HCT116 (cell line): ENCODE measurements at regions not wholly inside any gene's neighbourhood (a gene's known extent, or its start where the extent isn't known, plus 50 kb on each side); places are given as distances from the start of the nearest gene placed in this dataset.

Source experiments
- ATAC-seq: fragments of 200-7000 bp; cut with Tn5 transposase; 2 replicates; pipeline ENCODE4 v1.9.1; 2020; ENCODE audit warnings: mild to moderate bottlenecking, moderate library complexity
- BruUV-seq: library from RNA; stranded (reverse); fragments of 400-500 nt; replicated peaks from 2 replicates; lab custom pipeline; 2021; lab: Mats Ljungman, UMichigan
- CTCF ChIA-PET: fragments of 300-600 bp; sonication (Branson Sonifier 250); formaldehyde crosslinking; loops from one replicate; lab custom pipeline; 2021; ENCODE audit warnings: antibody characterized with exemption; lab: Charles Lee
- POLR2A ChIA-PET: fragments of 300-600, 350-600 bp; sonication (Branson Sonifier 250); formaldehyde crosslinking; loops from one replicate; lab custom pipeline; 2021; ENCODE audit warnings: antibody characterized with exemption; lab: Charles Lee
- RAD21 ChIA-PET, 2 experiments: fragments of 300-600 bp; sonication (Branson Sonifier 250); formaldehyde crosslinking; loops; one replicate each; lab custom pipeline; 2023; ENCODE audit warnings: low total read pairs in 2 of 2; ENCODE audit not compliant: uncharacterized antibody in 2 of 2, unreplicated experiment in 2 of 2, low non-redundant PET in 1 of 2; lab: Charles Lee
- DNase-seq: peaks from one replicate; pipeline ENCODE4 v3.0.0-alpha.2; 2010; ENCODE audit warnings: low read depth, low spot score
- H2AFZ ChIP-seq: fragments of 200-600 bp; shearing (Covaris generic), sonication (generic); 2 replicates; pipeline ENCODE4 v1.6.1; 2017; ENCODE audit warnings: low read depth, mixed run types, mixed read lengths, antibody characterized with exemption, low read length; ENCODE audit not compliant: poor library complexity, severe bottlenecking
- H3K27ac ChIP-seq: 2 replicates; pipeline ENCODE4 v1.5.1; 2012; ENCODE audit warnings: low read depth, low read length
- H3K27me3 ChIP-seq: fragments of 200-600 bp; sonication (generic); 2 replicates; pipeline ENCODE4 v1.6.1; 2016; ENCODE audit warnings: mixed run types, low read length, mixed read lengths; ENCODE audit not compliant: insufficient read depth
- H3K36me3 ChIP-seq, 2 experiments: fragments of 200-500 bp in 1 of 2; fragments of 200-600 bp in 1 of 2; sonication (Bioruptor generic) in 1 of 2; sonication (generic) in 1 of 2; 2 replicates each; pipeline versions ENCODE4 v1.5.1 to v1.6.1; 2014 to 2016; ENCODE audit warnings: low read length in 2 of 2, inconsistent platforms in 1 of 2, mixed read lengths in 1 of 2, mixed run types in 1 of 2; ENCODE audit not compliant: insufficient read depth in 2 of 2, control insufficient read depth in 1 of 2
- H3K4me1 ChIP-seq, 2 experiments: fragments of 200-600 bp in 1 of 2; sonication (generic) in 1 of 2; 2 replicates each; pipeline versions ENCODE4 v1.5.1 to v1.6.1; 2012 to 2017; ENCODE audit warnings: low read length in 2 of 2, inconsistent platforms in 1 of 2, mild to moderate bottlenecking in 1 of 2, mixed read lengths in 1 of 2, mixed run types in 1 of 2, moderate library complexity in 1 of 2; ENCODE audit not compliant: insufficient read depth in 2 of 2, control insufficient read depth in 1 of 2
- H3K4me2 ChIP-seq: fragments of 200-600 bp; sonication (generic); 2 replicates; pipeline ENCODE4 v1.6.1; 2017; ENCODE audit warnings: mixed run types, low read length, mixed read lengths
- H3K4me3 ChIP-seq, 2 experiments: fragments of 200-600 bp in 1 of 2; sonication (generic) in 1 of 2; replicated peaks in 1 of 2; 2 replicates each; pipeline ENCODE4 v1.5.1; 2011 to 2016; ENCODE audit warnings: low read length in 2 of 2, control low read depth in 1 of 2, low read depth in 1 of 2, mild to moderate bottlenecking in 1 of 2, mixed read lengths in 1 of 2, mixed run types in 1 of 2
- H3K79me2 ChIP-seq: fragments of 200-600 bp; sonication (generic); 2 replicates; pipeline ENCODE4 v1.6.1; 2017; ENCODE audit warnings: mild to moderate bottlenecking, mixed run types, low read length, moderate library complexity, mixed read lengths; ENCODE audit not compliant: insufficient read depth
- H3K9ac ChIP-seq: fragments of 200-600 bp; sonication (generic); 2 replicates; pipeline ENCODE4 v1.6.1; 2016; ENCODE audit warnings: low read length, mixed read lengths
- H3K9me2 ChIP-seq: fragments of 200-600 bp; sonication (generic), shearing (Covaris generic); 2 replicates; pipeline ENCODE4 v1.6.1; 2017; ENCODE audit warnings: mixed run types, mild to moderate bottlenecking, moderate library complexity; ENCODE audit not compliant: insufficient read depth
- H3K9me3 ChIP-seq, 2 experiments: fragments of 200-500 bp in 1 of 2; fragments of 200-600 bp in 1 of 2; sonication (Bioruptor generic) in 1 of 2; sonication (generic) in 1 of 2; 2 replicates each; pipeline ENCODE4 v1.6.1; 2014 to 2017; ENCODE audit warnings: low read length in 2 of 2, mixed read lengths in 2 of 2, inconsistent platforms in 1 of 2, low read depth in 1 of 2, mild to moderate bottlenecking in 1 of 2, mixed run types in 1 of 2, moderate library complexity in 1 of 2; ENCODE audit not compliant: control insufficient read depth in 1 of 2, insufficient read depth in 1 of 2
- H4K20me1 ChIP-seq: fragments of 200-600 bp; sonication (generic), shearing (Covaris generic); 2 replicates; pipeline ENCODE4 v1.6.1; 2017; ENCODE audit warnings: mixed run types, mild to moderate bottlenecking, moderate library complexity; ENCODE audit not compliant: insufficient read depth
- ATF3 ChIP-seq: IDR thresholded peaks from 2 replicates; pipeline ENCODE4 v1.6.1; 2012
- CBX3 ChIP-seq: IDR thresholded peaks from 2 replicates; pipeline ENCODE4 v1.6.1; 2012; ENCODE audit warnings: low read depth
- CEBPB ChIP-seq: IDR thresholded peaks from 2 replicates; pipeline ENCODE4 v1.6.1; 2012; ENCODE audit warnings: low read depth
- EGR1 ChIP-seq: IDR thresholded peaks from 2 replicates; pipeline ENCODE4 v1.6.1; 2012; ENCODE audit warnings: low read depth
- ELF1 ChIP-seq: IDR thresholded peaks from 2 replicates; pipeline ENCODE4 v1.6.1; 2012; ENCODE audit warnings: low read depth, borderline replicate concordance
- EZH2 ChIP-seq: fragments of 200-600 bp; sonication (generic); IDR thresholded peaks from 2 replicates; pipeline ENCODE4 v1.6.1; 2017; ENCODE audit warnings: antibody characterized with exemption, mixed run types
- FOSL1 ChIP-seq: IDR thresholded peaks from 2 replicates; pipeline ENCODE4 v1.6.1; 2012; ENCODE audit warnings: low read depth
- JUND ChIP-seq: IDR thresholded peaks from 2 replicates; pipeline ENCODE4 v1.6.1; 2012
- POLR2A ChIP-seq: IDR thresholded peaks from 2 replicates; pipeline ENCODE4 v1.7.0; 2011; ENCODE audit warnings: borderline replicate concordance; ENCODE audit not compliant: insufficient read depth, insufficient read length; ENCODE audit errors: extremely low read depth
- POLR2AphosphoS5 ChIP-seq: IDR thresholded peaks from 2 replicates; pipeline ENCODE4 v1.6.1; 2011; ENCODE audit warnings: mild to moderate bottlenecking, low read depth, low read length, moderate library complexity
- RAD21 ChIP-seq: IDR thresholded peaks from 2 replicates; pipeline ENCODE4 v1.6.1; 2012; ENCODE audit warnings: low read depth, mild to moderate bottlenecking
- SIN3A ChIP-seq: IDR thresholded peaks from 2 replicates; pipeline ENCODE4 v1.6.1; 2012; ENCODE audit warnings: low read depth
- SRF ChIP-seq: IDR thresholded peaks from 2 replicates; pipeline ENCODE4 v1.6.1; 2012; ENCODE audit warnings: low read depth
- TCF7L2 ChIP-seq: IDR thresholded peaks from 2 replicates; pipeline ENCODE4 v1.7.0; 2011; ENCODE audit warnings: borderline replicate concordance, inconsistent platforms; ENCODE audit not compliant: insufficient read depth, insufficient read length; ENCODE audit errors: extremely low read depth
- ZFX ChIP-seq: fragments of 450-650 bp; IDR thresholded peaks from 2 replicates; pipeline ENCODE4 v1.6.1; 2017
- intact Hi-C: fragments of 100-400 bp; cut with micrococcal nuclease; formaldehyde crosslinking; loops from 2 replicates; pipeline ENCODE4 v1.10.0; 2022
- TF ChIP-seq, protein P1 (sequence below): IDR thresholded peaks from 2 replicates; pipeline ENCODE4 v1.6.1; 2012; ENCODE audit warnings: low read depth

- TF ChIP-seq EGR1: no peak
- TF ChIP-seq CBX3: no peak
- no peak for TF ChIP-seq ZFX
- TF ChIP-seq ATF3: no peak
- TF ChIP-seq TCF7L2: no peak
- TF ChIP-seq, protein P1, sequence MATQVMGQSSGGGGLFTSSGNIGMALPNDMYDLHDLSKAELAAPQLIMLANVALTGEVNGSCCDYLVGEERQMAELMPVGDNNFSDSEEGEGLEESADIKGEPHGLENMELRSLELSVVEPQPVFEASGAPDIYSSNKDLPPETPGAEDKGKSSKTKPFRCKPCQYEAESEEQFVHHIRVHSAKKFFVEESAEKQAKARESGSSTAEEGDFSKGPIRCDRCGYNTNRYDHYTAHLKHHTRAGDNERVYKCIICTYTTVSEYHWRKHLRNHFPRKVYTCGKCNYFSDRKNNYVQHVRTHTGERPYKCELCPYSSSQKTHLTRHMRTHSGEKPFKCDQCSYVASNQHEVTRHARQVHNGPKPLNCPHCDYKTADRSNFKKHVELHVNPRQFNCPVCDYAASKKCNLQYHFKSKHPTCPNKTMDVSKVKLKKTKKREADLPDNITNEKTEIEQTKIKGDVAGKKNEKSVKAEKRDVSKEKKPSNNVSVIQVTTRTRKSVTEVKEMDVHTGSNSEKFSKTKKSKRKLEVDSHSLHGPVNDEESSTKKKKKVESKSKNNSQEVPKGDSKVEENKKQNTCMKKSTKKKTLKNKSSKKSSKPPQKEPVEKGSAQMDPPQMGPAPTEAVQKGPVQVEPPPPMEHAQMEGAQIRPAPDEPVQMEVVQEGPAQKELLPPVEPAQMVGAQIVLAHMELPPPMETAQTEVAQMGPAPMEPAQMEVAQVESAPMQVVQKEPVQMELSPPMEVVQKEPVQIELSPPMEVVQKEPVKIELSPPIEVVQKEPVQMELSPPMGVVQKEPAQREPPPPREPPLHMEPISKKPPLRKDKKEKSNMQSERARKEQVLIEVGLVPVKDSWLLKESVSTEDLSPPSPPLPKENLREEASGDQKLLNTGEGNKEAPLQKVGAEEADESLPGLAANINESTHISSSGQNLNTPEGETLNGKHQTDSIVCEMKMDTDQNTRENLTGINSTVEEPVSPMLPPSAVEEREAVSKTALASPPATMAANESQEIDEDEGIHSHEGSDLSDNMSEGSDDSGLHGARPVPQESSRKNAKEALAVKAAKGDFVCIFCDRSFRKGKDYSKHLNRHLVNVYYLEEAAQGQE: no peak
- no peak for TF ChIP-seq EZH2
- TF ChIP-seq ELF1: no peak
- TF ChIP-seq, all 23 proteins: peak for 0
Observed at GRCh38 chr2:56583796-56584315, 400.1 kb downstream of the CCDC85A start (continued).

DNA sequence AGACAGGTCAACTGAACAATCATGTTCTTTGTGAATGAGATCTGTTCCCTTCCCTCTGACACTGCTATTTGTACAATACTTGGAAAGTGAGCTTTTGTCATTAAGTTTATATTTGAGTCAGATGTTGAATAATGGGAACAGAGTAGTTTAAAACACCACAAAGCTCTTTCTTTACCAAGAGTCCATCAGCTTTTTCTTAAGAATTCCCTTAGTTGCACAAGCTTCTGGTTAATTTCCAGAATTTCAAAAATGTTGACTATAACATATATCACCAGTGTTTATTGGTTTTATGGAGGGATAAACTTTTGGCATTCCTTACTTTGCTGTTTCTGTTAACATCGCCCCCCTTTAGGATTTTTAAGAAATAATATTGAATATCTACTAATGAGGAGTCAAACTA, 403.7 kb downstream of the CCDC85A start:
- no peak overlapping the region for H3K4me3 ChIP-seq
- no peaks in the 10 kb centered on the region for H3K4me1 ChIP-seq
- no peaks in the 10 kb centered on the region for H3K36me3 ChIP-seq
- DNase-seq (no peak), ATAC-seq (no peak)
- H3K27me3 ChIP-seq: no peaks in the 10 kb centered on the region
- H4K20me1 ChIP-seq: no peaks in the 10 kb centered on the region
- H3K9ac ChIP-seq: no peak overlapping the region
- no TSS peak for BruUV-seq
- no peaks in the 10 kb centered on the region for H3K9me3 ChIP-seq
- no peak overlapping the region for H2AFZ ChIP-seq
- POLR2A ChIA-PET: no interaction called here
- intact Hi-C loops: no loop called here
- no peak overlapping the region for H3K27ac ChIP-seq
- H3K4me2 ChIP-seq: no peak overlapping the region
- CTCF ChIA-PET: no interaction called here
- TF ChIP-seq POLR2AphosphoS5: no peak
- TF ChIP-seq TCF7L2: no peak
- TF ChIP-seq ELF1: no peak
- no peak for TF ChIP-seq EZH2
- TF ChIP-seq POLR2A: no peak
- TF ChIP-seq JUND: no peak
- TF ChIP-seq EGR1: no peak
- TF ChIP-seq RAD21: no peak
- no peak for TF ChIP-seq ZFX
- no peak for TF ChIP-seq CEBPB
- TF ChIP-seq FOSL1: no peak
- TF ChIP-seq, protein P1: no peak
- no peak for TF ChIP-seq SIN3A
- no peak for TF ChIP-seq CBX3
- TF ChIP-seq SRF: no peak
- no peaks in the 10 kb centered on the region for H3K9me2 ChIP-seq
- RAD21 ChIA-PET: no interaction called here
- H3K79me2 ChIP-seq: no peaks in the 10 kb centered on the region
